Ovary (tissue), 3 donors: ENCODE measurements at regions not wholly inside any gene's neighbourhood (a gene's known extent, or its start where the extent isn't known, plus 50 kb on each side); places are given as distances from the start of the nearest gene placed in this dataset.

Experiments
- CTCF ChIP-seq, 3 donors: fragments of 450-650 bp in 2 of 3; fragments of 200-600 bp in 1 of 3; IDR thresholded peaks; one replicate each; pipeline versions ENCODE4 v1.5.1 to v1.8.0; 2016 to 2022; ENCODE audit warnings: antibody characterized with exemption in 3 of 3, mild to moderate bottlenecking in 1 of 3
- EP300 ChIP-seq: sonication (generic); formaldehyde crosslinking; IDR thresholded peaks from one replicate; pipeline ENCODE4 v1.6.1; 2017; ENCODE audit warnings: antibody characterized with exemption
- POLR2A ChIP-seq: fragments of 450-650 bp; IDR thresholded peaks from one replicate; pipeline ENCODE4 v1.6.1; 2017; ENCODE audit warnings: antibody characterized with exemption, mild to moderate bottlenecking, moderate library complexity
- donor health status: DM: no; HTN: no; CAD: no.

- TF ChIP-seq CTCF (IDR thresholded peaks at IDR 0.05), result no peak
- TF ChIP-seq EP300, result no peak
- TF ChIP-seq POLR2A, result no peak
Measured at GRCh38 chr3:195003006-195003892, 267.7 kb downstream of the XXYLT1 start.
